Smooth muscle cell (in vitro differentiated cells): ENCODE measurements at regions not wholly inside any gene's neighbourhood (a gene's known extent, or its start where the extent isn't known, plus 50 kb on each side); places are given as distances from the start of the nearest gene placed in this dataset.
A peak's percentile ranks its signal among the peaks of the same experiment; 100 is the strongest.

Experiments used
- DNase-seq: peaks from one replicate; lab custom pipeline; 2025; ENCODE audit not compliant: unreplicated experiment; lab: John Stamatoyannopoulos, UW
- H2AFZ ChIP-seq: fragments of 200-600 bp; sonication (generic); 2 replicates; pipeline ENCODE4 v1.6.0; 2016; ENCODE audit warnings: antibody characterized with exemption, low read depth, mild to moderate bottlenecking
- H3F3A ChIP-seq: fragments of 200-600 bp; sonication (generic); 2 replicates; pipeline ENCODE4 v1.6.0; 2017; ENCODE audit warnings: antibody characterized with exemption, low read depth
- H3K27ac ChIP-seq: fragments of 200-600 bp; sonication (generic); 2 replicates; pipeline ENCODE4 v1.5.1; 2016; ENCODE audit warnings: low read depth, mild to moderate bottlenecking
- H3K27me3 ChIP-seq: fragments of 200-600 bp; sonication (generic); 2 replicates; pipeline ENCODE4 v1.6.1; 2016; ENCODE audit warnings: low read depth, mild to moderate bottlenecking
- H3K36me3 ChIP-seq: fragments of 200-600 bp; sonication (generic); 2 replicates; pipeline ENCODE4 v1.5.1; 2016; ENCODE audit warnings: low read depth
- H3K4me1 ChIP-seq: fragments of 200-600 bp; sonication (generic); 2 replicates; pipeline ENCODE4 v1.5.1; 2016; ENCODE audit warnings: low read depth
- H3K4me2 ChIP-seq: fragments of 200-600 bp; sonication (generic); 2 replicates; pipeline ENCODE4 v1.6.0; 2016; ENCODE audit warnings: mild to moderate bottlenecking
- H3K4me3 ChIP-seq: fragments of 200-600 bp; sonication (generic); 2 replicates; pipeline ENCODE4 v1.5.1; 2016; ENCODE audit warnings: mild to moderate bottlenecking
- H3K79me2 ChIP-seq: fragments of 200-600 bp; sonication (generic); 2 replicates; pipeline ENCODE4 v1.6.0; 2016; ENCODE audit warnings: low read depth, mild to moderate bottlenecking
- H3K9ac ChIP-seq: fragments of 200-600 bp; sonication (generic); 2 replicates; pipeline ENCODE4 v1.6.0; 2016; ENCODE audit warnings: low read depth
- H3K9me3 ChIP-seq: fragments of 200-600 bp; sonication (generic); replicated peaks from 2 replicates; pipeline ENCODE4 v1.5.1; 2016; ENCODE audit warnings: low read depth
- H4K20me1 ChIP-seq: fragments of 200-600 bp; sonication (generic); 2 replicates; pipeline ENCODE4 v1.6.0; 2016; ENCODE audit warnings: low read depth
- CTCF ChIP-seq: fragments of 200-600 bp; sonication (generic); IDR thresholded peaks from 2 replicates; pipeline ENCODE4 v1.5.1; 2017; ENCODE audit warnings: borderline replicate concordance, mild to moderate bottlenecking, antibody characterized with exemption; ENCODE audit not compliant: insufficient read depth, poor library complexity, severe bottlenecking
- WGBS: methylation state at CpG from one replicate; pipeline ENCODE4 v1.1.7; 2016; ENCODE audit warnings: low lambda C conversion rate; 5-methylcytosine and 5-hydroxymethylcytosine counted together

- Histone ChIP-seq H3K36me3 (no peaks in the 10 kb centered on the region), H3K27ac (peak overlapping the region; percentile 59), H4K20me1 (no peaks in the 10 kb centered on the region), H3K27me3 (no peaks in the 10 kb centered on the region), H3K4me2 (peak overlapping the region; percentile 52), H3K4me1 (peaks cover 16% of the 10 kb centered on the region), H3K4me3 (no peak overlapping the region), H3K9me3 (no peaks in the 10 kb centered on the region), H3K79me2 (no peaks in the 10 kb centered on the region), H3K9ac (no peak overlapping the region), H2AFZ (peak overlapping the region; percentile 74), H3F3A (peaks cover 14% of the 10 kb centered on the region)
- no peak for TF ChIP-seq CTCF
- 100% methylated on average over 1 of the region's 1 CpG for WGBS
- no peak for DNase-seq
Observed at GRCh38 chr15:67924359-67924974, 84.6 kb upstream of the RNU6-1 start.

GRCh38 chr15:67925182-67925581, 85.3 kb upstream of the RNU6-1 start:
- TF ChIP-seq CTCF: no peak
- no peaks in the 10 kb centered on the region for H4K20me1 ChIP-seq
- H3K9me3 ChIP-seq: no peaks in the 10 kb centered on the region
- H3K4me1 ChIP-seq: peaks cover 16% of the 10 kb centered on the region
- no peak overlapping the region for H3K4me2 ChIP-seq
- H2AFZ ChIP-seq: no peak overlapping the region
- no peak for DNase-seq
- H3K79me2 ChIP-seq: no peaks in the 10 kb centered on the region
- no peak overlapping the region for H3K4me3 ChIP-seq
- H3K36me3 ChIP-seq: no peaks in the 10 kb centered on the region
- 91% methylated on average over 7 of the region's 7 CpGs for WGBS
- H3F3A ChIP-seq: peaks cover 14% of the 10 kb centered on the region
- no peaks in the 10 kb centered on the region for H3K27me3 ChIP-seq
- no peak overlapping the region for H3K9ac ChIP-seq
- H3K27ac ChIP-seq: peak overlapping the region; percentile 59

GRCh38 chr15:67927501-67928168, 87.8 kb upstream of the RNU6-1 start:
- Histone ChIP-seq H3K79me2 (no peaks in the 10 kb centered on the region), H3F3A (peaks cover 14% of the 10 kb centered on the region), H3K27me3 (no peaks in the 10 kb centered on the region), H3K9ac (no peak overlapping the region), H3K4me1 (peaks cover 16% of the 10 kb centered on the region), H4K20me1 (no peaks in the 10 kb centered on the region), H2AFZ (no peak overlapping the region), H3K4me3 (no peak overlapping the region), H3K9me3 (no peaks in the 10 kb centered on the region), H3K36me3 (no peaks in the 10 kb centered on the region), H3K27ac (peak overlapping the region; percentile 74), H3K4me2 (peak overlapping the region; percentile 52)
- no peak for DNase-seq
- WGBS: 10% methylated on average over 9 of the region's 9 CpGs
- no peak for TF ChIP-seq CTCF

- Histone ChIP-seq H3K36me3 (no peaks in the 10 kb centered on the region), H3K4me2 (no peak overlapping the region), H3F3A (peaks cover 5% of the 10 kb centered on the region), H3K4me3 (no peak overlapping the region), H3K9me3 (no peaks in the 10 kb centered on the region), H2AFZ (no peak overlapping the region), H3K27ac (peak overlapping the region; percentile 63), H3K27me3 (no peaks in the 10 kb centered on the region), H3K4me1 (peaks cover 8% of the 10 kb centered on the region), H3K79me2 (no peaks in the 10 kb centered on the region), H4K20me1 (no peaks in the 10 kb centered on the region), H3K9ac (no peak overlapping the region)
- WGBS: 72% methylated on average over 6 of the region's 6 CpGs
- DNase-seq: no peak
- TF ChIP-seq CTCF: no peak
Observed at GRCh38 chr15:67928666-67929065, 88.8 kb upstream of the RNU6-1 start.
